ENCODE measurements at regions not wholly inside any gene's neighbourhood (a gene's known extent, or its start where the extent isn't known, plus 50 kb on each side); places are given as distances from the start of the nearest gene placed in this dataset.

- TF ChIP-seq POLR2AphosphoS5 (IDR thresholded peaks at IDR 0.05) (no peak), CTCF (IDR thresholded peaks at IDR 0.05 in 8 of 11, conservative IDR thresholded peaks at IDR 0.05 in 3 of 11) (no peak), POLR2A (IDR thresholded peaks at IDR 0.05) (no peak)
Observed at GRCh38 chr6:3571836-3572235, 115.0 kb upstream of the SLC22A23 start.

All from spleen (tissue), 7 donors.